B cell (primary cell): ENCODE measurements at regions not wholly inside any gene's neighbourhood (a gene's known extent, or its start where the extent isn't known, plus 50 kb on each side); places are given as distances from the start of the nearest gene placed in this dataset.

Source experiments
- ATAC-seq: fragments of 200-7000 bp; cut with Tn5 transposase; one replicate; pipeline ENCODE4 v1.10.0; 2021; ENCODE audit warnings: low read depth, mild to moderate bottlenecking, moderate number of reproducible peaks, moderate library complexity
- CTCF ChIA-PET: fragments of 350-600 bp; sonication (Branson Sonifier 250); formaldehyde crosslinking; loops from one replicate; lab custom pipeline; 2021; ENCODE audit warnings: antibody characterized with exemption, inconsistent platforms; lab: Charles Lee
- POLR2A ChIA-PET: fragments of 350-600 bp; sonication (Branson Sonifier 250); formaldehyde crosslinking; loops from one replicate; lab custom pipeline; 2021; ENCODE audit warnings: antibody characterized with exemption; lab: Charles Lee
- DNase-seq: peaks from one replicate; pipeline ENCODE4 v3.0.0; 2013
- H2AFZ ChIP-seq: 2 replicates; pipeline ENCODE4 v1.6.1; 2012; ENCODE audit warnings: mild to moderate bottlenecking, low read depth, low read length; ENCODE audit not compliant: insufficient read depth, poor library complexity, severe bottlenecking
- H3K27ac ChIP-seq, 2 donors: 1 replicate in 1 of 2; 2 replicates in 1 of 2; pipeline ENCODE4 v1.5.1; 2012 to 2013; ENCODE audit warnings: low read length in 2 of 2, mild to moderate bottlenecking in 2 of 2, moderate library complexity in 1 of 2
- H3K27me3 ChIP-seq, 4 experiments: fragments of 200-600 bp in 1 of 4; sonication (generic) in 1 of 4; replicated peaks in 1 of 4; 1 replicate in 2 of 4; 2 replicates in 2 of 4; pipeline versions ENCODE4 v1.6.1 to v1.7.0; 2013 to 2016; ENCODE audit warnings: low read length in 3 of 4, mild to moderate bottlenecking in 2 of 4, mixed read lengths in 1 of 4, moderate library complexity in 1 of 4; ENCODE audit not compliant: insufficient read depth in 4 of 4, control insufficient read depth in 3 of 4; ENCODE audit errors: control extremely low read depth in 1 of 4
- H3K36me3 ChIP-seq, 2 experiments: replicated peaks in 1 of 2; 1 replicate in 1 of 2; 2 replicates in 1 of 2; pipeline versions ENCODE4 v1.6.1 to v1.7.1; 2013; ENCODE audit warnings: low read length in 1 of 2; ENCODE audit not compliant: insufficient read depth in 2 of 2, control insufficient read depth in 1 of 2; ENCODE audit errors: control extremely low read depth in 1 of 2, extremely low read depth in 1 of 2
- H3K4me1 ChIP-seq, 2 donors: fragments of 200-600 bp in 1 of 2; sonication (generic) in 1 of 2; 1 replicate in 1 of 2; 2 replicates in 1 of 2; pipeline versions ENCODE4 v1.5.1 to v1.6.1; 2013 to 2017; ENCODE audit warnings: low read length in 2 of 2; ENCODE audit not compliant: control insufficient read depth in 2 of 2, insufficient read depth in 2 of 2
- H3K4me2 ChIP-seq: replicated peaks from 2 replicates; pipeline ENCODE3; 2012; ENCODE audit warnings: mild to moderate bottlenecking, low read depth, low read length; ENCODE audit not compliant: poor library complexity, severe bottlenecking
- H3K4me3 ChIP-seq, 5 experiments: fragments of 200-600 bp in 1 of 5; sonication (generic) in 1 of 5; 1 replicate in 3 of 5; 2 replicates in 2 of 5; pipeline versions ENCODE4 v1.5.1 to v1.7.0; 2011 to 2016; ENCODE audit warnings: low read length in 4 of 5, mild to moderate bottlenecking in 4 of 5, low read depth in 2 of 5, control low read depth in 1 of 5, moderate library complexity in 1 of 5; ENCODE audit not compliant: insufficient read depth in 1 of 5; ENCODE audit errors: control extremely low read depth in 1 of 5, extremely low read depth in 1 of 5
- H3K79me2 ChIP-seq: fragments of 200-600 bp; sonication (generic); one replicate; pipeline ENCODE4 v1.6.0; 2016; ENCODE audit warnings: low read length; ENCODE audit not compliant: control insufficient read depth, insufficient read depth
- H3K9ac ChIP-seq: fragments of 200-600 bp; sonication (generic); 2 replicates; pipeline ENCODE4 v1.6.1; 2017; ENCODE audit warnings: mild to moderate bottlenecking, low read length, moderate library complexity
- H3K9me3 ChIP-seq, 3 donors: one replicate each; pipeline versions ENCODE4 v1.6.1 to v1.7.1; 2013; ENCODE audit warnings: low read length in 2 of 3; ENCODE audit not compliant: control insufficient read depth in 2 of 3, insufficient read depth in 1 of 3; ENCODE audit errors: control extremely low read depth in 1 of 3
- H4K20me1 ChIP-seq: 2 replicates; pipeline ENCODE4 v1.6.0; 2012; ENCODE audit warnings: mild to moderate bottlenecking, low read length; ENCODE audit not compliant: insufficient read depth, control insufficient read depth, poor library complexity, severe bottlenecking
- H3K27ac Mint-ChIP-seq: one replicate; pipeline ENCODE4 v1.8.0; 2021; ENCODE audit warnings: mixed read lengths
- H3K27me3 Mint-ChIP-seq: one replicate; pipeline ENCODE4 v1.8.0; 2021; ENCODE audit warnings: mixed read lengths
- H3K4me1 Mint-ChIP-seq: one replicate; pipeline ENCODE4 v1.8.0; 2021; ENCODE audit warnings: mixed read lengths
- H3K4me3 Mint-ChIP-seq: one replicate; pipeline ENCODE4 v1.8.0; 2021; ENCODE audit warnings: mixed read lengths
- H3K9me3 Mint-ChIP-seq: one replicate; pipeline ENCODE4 v1.8.0; 2022; ENCODE audit warnings: mixed read lengths; ENCODE audit not compliant: insufficient read depth
- CTCF ChIP-seq: fragments of 200-600 bp; IDR thresholded peaks from one replicate; pipeline ENCODE4 v1.8.0; 2022; ENCODE audit warnings: antibody characterized with exemption, mild to moderate bottlenecking
- EZH2 ChIP-seq: IDR thresholded peaks from 2 replicates; pipeline ENCODE4 v1.6.1; 2012; ENCODE audit warnings: borderline replicate concordance, low read depth, mild to moderate bottlenecking, moderate library complexity, low read length; ENCODE audit not compliant: insufficient read depth, poor library complexity, severe bottlenecking
- WGBS: methylation state at CpG from one replicate; pipeline ENCODE4 v1.1.5; 2013; ENCODE audit warnings: missing lambda C conversion rate; ENCODE audit not compliant: insufficient coverage; 5-methylcytosine and 5-hydroxymethylcytosine counted together
- intact Hi-C: fragments of 100-400 bp; cut with micrococcal nuclease; formaldehyde crosslinking; loops from one replicate; pipeline ENCODE4 v1.10.0; 2022

GRCh38 chrX:54639346-54640102, 109.5 kb downstream of the GNL3L start:
- Histone ChIP-seq H3K4me2 (peak overlapping the region; percentile 67), H3K27me3 (no peaks in the 10 kb centered on the region), H3K4me3 (peak overlapping the region; percentile 61 to 71 (median 66)), H3K79me2 (no peaks in the 10 kb centered on the region), H3K36me3 (no peaks in the 10 kb centered on the region), H2AFZ (peak overlapping the region; percentile 62), H3K27ac (peak overlapping the region; percentile 98), H3K9ac (peak overlapping the region; percentile 90), H3K9me3 (peaks cover 0 to 2% (median 0%) of the 10 kb centered on the region in 3 donors), H4K20me1 (no peaks in the 10 kb centered on the region), H3K4me1 (peaks cover 0 to 12% of the 10 kb centered on the region in 2 donors)
- no peak for TF ChIP-seq EZH2
- TF ChIP-seq CTCF: peak; percentile 59
- CTCF ChIA-PET: interaction anchor here (0.7 to 3.5 kb wide), 8 partner anchors 11 to 1078 kb away, joined by 3 to 22 read pairs (median 6); partner anchors contain the start of genes APEX2, FAM120C, GNL3L and MAGED2
- POLR2A ChIA-PET: interaction anchor here (0.6 to 1.8 kb wide), 12 partner anchors 12 to 1592 kb away, joined by 3 to 14 read pairs (median 6); partner anchors contain the start of genes APEX2, GNL3L, MAGED2 and PHF8
- DNase-seq (peak; percentile 94), ATAC-seq (peak; percentile 85)
- WGBS: 0% methylated on average over 11 of the region's 47 CpGs
- H3K27me3 Mint-ChIP-seq: no peaks in the 10 kb centered on the region
- H3K9me3 Mint-ChIP-seq: peaks cover 2% of the 10 kb centered on the region
- peak overlapping the region; percentile 99 for H3K27ac Mint-ChIP-seq
- H3K4me1 Mint-ChIP-seq: peaks cover 10% of the 10 kb centered on the region
- intact Hi-C loops: loop anchor here (1.0 to 10.0 kb wide), 8 partner anchors 58 to 1005 kb away; no protein-coding TSS in a partner anchor
- peak overlapping the region; percentile 96 for H3K4me3 Mint-ChIP-seq
